HepG2 (cell line): ENCODE measurements at regions not wholly inside any gene's neighbourhood (a gene's known extent, or its start where the extent isn't known, plus 50 kb on each side); places are given as distances from the start of the nearest gene placed in this dataset.

Experiments used
- ASH2L ChIP-seq: fragments of 300-600, 200-600 bp; sonication (generic); IDR thresholded peaks from 2 replicates; pipeline ENCODE4 v1.7.0; 2017; ENCODE audit warnings: low read depth, mild to moderate bottlenecking, moderate library complexity, mixed read lengths, low read length; ENCODE audit not compliant: insufficient read length
- CSRNP1 ChIP-seq: sonication (generic); formaldehyde crosslinking; IDR thresholded peaks from 2 replicates; pipeline ENCODE4 v1.8.1; 2023; ENCODE audit warnings: mild to moderate bottlenecking, missing genetic modification reagents
- CTCF ChIP-seq: sonication (generic); formaldehyde crosslinking; IDR thresholded peaks from 2 replicates; pipeline ENCODE4 v1.5.0; 2020; ENCODE audit warnings: mild to moderate bottlenecking, missing genetic modification reagents, moderate library complexity
- DZIP1 ChIP-seq: sonication (generic); formaldehyde crosslinking; IDR thresholded peaks from 2 replicates; pipeline ENCODE4 v1.5.0; 2020; ENCODE audit warnings: mild to moderate bottlenecking, missing genetic modification reagents
- EP300 ChIP-seq, 3 experiments: sonication (generic) in 1 of 3; formaldehyde crosslinking in 1 of 3; IDR thresholded peaks; 2 replicates each; pipeline versions ENCODE4 v1.5.1 to v1.6.1; 2011 to 2020; ENCODE audit warnings: low read depth in 2 of 3, low read length in 2 of 3, borderline replicate concordance in 1 of 3, improper control_type of control experiment in 1 of 3, mild to moderate bottlenecking in 1 of 3, missing genetic modification reagents in 1 of 3, moderate library complexity in 1 of 3
- EZH2 ChIP-seq: conservative IDR thresholded peaks from 2 replicates; pipeline ENCODE4 v1.6.1; 2012; ENCODE audit warnings: mild to moderate bottlenecking, low read depth, low read length, moderate library complexity
- LRRFIP1 ChIP-seq: sonication (generic); formaldehyde crosslinking; conservative IDR thresholded peaks from 2 replicates; pipeline ENCODE4 v1.4.0; 2020; ENCODE audit warnings: missing genetic modification reagents
- MLLT10 ChIP-seq: sonication (generic); formaldehyde crosslinking; IDR thresholded peaks from 2 replicates; pipeline ENCODE4 v1.4.0; 2020; ENCODE audit warnings: missing genetic modification reagents
- NR3C1 ChIP-seq: sonication (generic); formaldehyde crosslinking; IDR thresholded peaks from 2 replicates; pipeline ENCODE4 v1.4.0; 2020; ENCODE audit warnings: missing genetic modification reagents
- POLR2AphosphoS5 ChIP-seq: IDR thresholded peaks from 2 replicates; pipeline ENCODE4 v1.6.1; 2012; ENCODE audit warnings: low read depth, low read length
- ZBTB33 ChIP-seq: sonication (generic); formaldehyde crosslinking; IDR thresholded peaks from 2 replicates; pipeline ENCODE4 v1.4.0; 2020; ENCODE audit warnings: missing genetic modification reagents
- ZNF317 ChIP-seq: sonication (generic); formaldehyde crosslinking; IDR thresholded peaks from 2 replicates; pipeline ENCODE4 v1.5.0; 2020; ENCODE audit warnings: mild to moderate bottlenecking, missing genetic modification reagents
- ZNF644 ChIP-seq: IDR thresholded peaks from 2 replicates; pipeline ENCODE4 v1.6.1; 2016; ENCODE audit warnings: low read depth

GRCh38 chr21:28742527-28742926 is 250.2 kb downstream of the LTN1 start:
- TF ChIP-seq ZNF317 (CRISPR knock-in tag): no peak
- no peak for TF ChIP-seq MLLT10 (CRISPR knock-in tag)
- no peak for TF ChIP-seq ZBTB33 (CRISPR knock-in tag)
- no peak for TF ChIP-seq CSRNP1 (CRISPR knock-in tag)
- TF ChIP-seq NR3C1 (CRISPR knock-in tag): no peak
- TF ChIP-seq POLR2AphosphoS5: no peak
- TF ChIP-seq EZH2: no peak
- TF ChIP-seq EP300 (IDR thresholded peaks at IDR 0.05; ENCODE audit: low read depth in 2 of 2, low read length in 2 of 2): no peak
- no peak for TF ChIP-seq EP300 (CRISPR knock-in tag; IDR thresholded peaks at IDR 0.05; ENCODE audit: borderline replicate concordance)
- TF ChIP-seq ZNF644 (CRISPR knock-in tag): no peak
- TF ChIP-seq DZIP1 (CRISPR knock-in tag): no peak
- no peak for TF ChIP-seq ASH2L
- no peak for TF ChIP-seq CTCF
- TF ChIP-seq LRRFIP1 (CRISPR knock-in tag): no peak
